Cardiac septum (tissue), 1 donor: ENCODE measurements at regions not wholly inside any gene's neighbourhood (a gene's known extent, or its start where the extent isn't known, plus 50 kb on each side); places are given as distances from the start of the nearest gene placed in this dataset.

Source experiments
- DNase-seq: peaks from one replicate; pipeline ENCODE4 v3.0.0-alpha.2; 2020; ENCODE audit warnings: low spot score
- intact Hi-C: fragments of 100-400 bp; cut with DNase I; formaldehyde crosslinking; loops from one replicate; pipeline ENCODE4 v1.14.0; 2022
- donor health status: DM: no; HTN: no; CAD: no.

DNA sequence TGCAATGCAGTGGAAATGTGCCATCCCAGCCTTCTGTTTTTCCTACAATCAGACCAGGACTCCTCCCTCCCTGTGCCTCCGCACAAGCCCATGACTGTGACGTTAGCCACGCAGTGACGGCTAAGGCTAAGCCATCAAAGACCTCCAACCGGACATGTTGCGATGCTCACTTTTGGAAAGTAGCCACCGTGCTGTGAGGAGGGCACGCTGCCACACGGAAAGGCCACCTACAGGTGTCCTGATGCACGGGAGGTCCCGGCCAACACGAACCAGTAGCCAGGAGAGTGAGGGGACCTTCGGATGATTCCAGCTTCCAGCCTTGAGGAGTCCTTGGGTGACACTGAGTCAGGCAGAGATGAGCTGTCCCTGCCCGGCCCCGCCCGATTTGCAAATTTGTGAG is 53.9 kb downstream of the FOXL1 start:
- DNase-seq, result no peak
- intact Hi-C loops, result no loop called here

DNA sequence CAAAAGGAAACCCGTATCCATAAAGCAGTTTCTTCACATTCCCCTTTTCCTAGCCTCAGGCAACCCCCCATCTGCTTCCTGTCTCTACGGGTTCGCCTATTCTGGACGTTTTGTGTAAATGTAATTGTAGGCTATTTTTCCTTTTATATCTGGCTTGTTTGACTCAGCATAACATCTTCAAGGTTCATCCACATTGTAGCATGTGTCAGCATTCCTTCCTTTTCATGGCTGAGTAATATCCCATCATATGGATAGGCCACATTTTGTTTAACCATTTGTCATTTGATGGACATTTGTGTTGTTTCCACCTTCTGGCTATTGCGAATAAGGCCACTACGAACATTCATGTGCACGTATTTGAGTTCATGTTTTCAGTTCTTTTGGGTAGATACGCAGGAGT is 54.6 kb downstream of the FOXL1 start:
- intact Hi-C loops, result no loop called here
- no peak for DNase-seq

GRCh38 chr16:86634292-86634691 is 55.9 kb downstream of the FOXL1 start:
- intact Hi-C loops, result no loop called here
- no peak for DNase-seq

DNA sequence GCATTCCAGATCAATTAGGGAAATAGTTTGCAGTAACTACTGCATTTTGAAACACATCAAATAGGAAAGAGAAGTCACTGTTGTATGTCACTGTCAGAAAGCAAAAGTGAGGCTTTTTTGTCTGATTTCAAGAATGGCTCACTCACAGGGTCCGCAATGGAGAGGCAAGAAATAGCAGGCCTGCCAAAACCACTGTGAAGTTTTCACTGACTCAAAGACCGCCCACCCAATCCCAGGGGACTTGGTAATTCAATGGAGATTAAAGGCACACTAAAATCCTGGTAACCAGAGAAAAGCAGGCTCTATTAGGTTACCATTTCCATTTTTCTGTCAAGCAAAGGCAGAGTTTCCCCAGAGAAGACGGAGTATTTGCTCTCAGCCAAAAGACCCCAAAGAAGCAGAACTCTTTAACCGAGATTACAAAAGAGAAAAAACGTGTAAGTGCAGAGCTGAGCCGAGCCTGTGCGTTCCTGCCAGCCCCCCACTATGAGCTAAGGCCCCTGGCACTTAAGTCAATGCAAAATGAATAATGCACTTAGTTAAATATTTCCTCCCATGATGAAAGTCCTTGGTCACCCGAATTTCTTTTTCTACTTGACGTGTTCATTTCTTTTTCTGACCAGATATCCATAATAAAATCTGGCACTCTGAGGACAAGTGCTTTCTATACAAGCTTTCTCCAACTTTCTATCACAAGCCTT is 57.0 kb downstream of the FOXL1 start:
- intact Hi-C loops, result no loop called here
- no peak for DNase-seq

- no peak for DNase-seq
- intact Hi-C loops, result no loop called here
These were observed 57.6 kb downstream of the FOXL1 start for GRCh38 chr16:86635926-86636325.

DNA sequence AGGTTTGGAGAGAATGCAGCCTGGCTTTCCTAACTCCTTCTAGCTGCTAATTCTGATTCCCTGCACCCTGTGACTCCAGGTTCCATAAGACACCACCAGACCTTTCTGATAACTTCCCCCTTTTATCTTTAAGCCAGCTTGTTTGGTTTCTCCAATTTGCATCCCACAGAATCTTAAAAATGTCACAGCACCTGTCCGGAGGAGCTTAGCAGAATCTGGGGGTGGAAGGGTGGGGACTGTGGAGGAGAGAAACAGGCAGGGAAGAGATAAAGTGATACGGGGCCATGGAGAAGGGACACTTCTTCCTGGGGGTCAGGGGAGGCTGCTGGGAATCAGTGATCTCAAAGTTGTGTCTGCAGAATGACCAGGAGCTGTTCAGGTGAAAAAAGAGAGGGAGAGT is 59.4 kb downstream of the FOXL1 start:
- no peak for DNase-seq
- intact Hi-C loops, result no loop called here

DNA sequence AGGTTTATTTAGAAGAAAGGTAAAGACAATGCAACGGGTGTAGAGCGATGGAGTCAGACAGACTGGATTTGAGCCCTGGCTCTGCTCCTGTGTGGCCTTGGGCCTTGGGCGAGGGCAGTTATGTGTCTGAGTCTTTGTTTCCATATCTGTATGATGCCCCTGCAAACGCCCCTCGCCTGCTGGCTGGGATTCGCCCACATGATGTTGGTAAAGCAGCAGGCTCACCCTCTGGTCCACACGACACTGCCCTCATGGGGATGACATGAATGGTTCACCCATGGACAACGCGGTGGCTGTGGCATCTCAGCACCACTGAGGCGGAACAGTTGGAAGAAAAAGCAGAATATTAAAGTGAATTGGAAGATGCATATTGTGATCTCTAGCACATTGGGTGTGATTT is 60.3 kb downstream of the FOXL1 start:
- intact Hi-C loops, result no loop called here
- DNase-seq, result no peak

GRCh38 chr16:86639354-86639753 is 61.0 kb downstream of the FOXL1 start:
- DNase-seq, result no peak
- intact Hi-C loops, result no loop called here

- intact Hi-C loops, result no loop called here
- no peak for DNase-seq
These were observed 62.0 kb downstream of the FOXL1 start for GRCh38 chr16:86640265-86640843.

GRCh38 chr16:86642087-86642486 is 63.7 kb downstream of the FOXL1 start:
- intact Hi-C loops, result no loop called here
- DNase-seq, result no peak

- intact Hi-C loops, result no loop called here
- no peak for DNase-seq
These were observed 65.3 kb downstream of the FOXL1 start for GRCh38 chr16:86643671-86644070.

GRCh38 chr16:86647561-86647960 is 69.2 kb downstream of the FOXL1 start:
- DNase-seq, result no peak
- intact Hi-C loops, result no loop called here

GRCh38 chr16:86649875-86650274 is 71.5 kb downstream of the FOXL1 start:
- DNase-seq, result no peak
- intact Hi-C loops, result no loop called here

- intact Hi-C loops, result no loop called here
- DNase-seq, result no peak
These were observed 72.8 kb downstream of the FOXL1 start for GRCh38 chr16:86651013-86651627.

DNA sequence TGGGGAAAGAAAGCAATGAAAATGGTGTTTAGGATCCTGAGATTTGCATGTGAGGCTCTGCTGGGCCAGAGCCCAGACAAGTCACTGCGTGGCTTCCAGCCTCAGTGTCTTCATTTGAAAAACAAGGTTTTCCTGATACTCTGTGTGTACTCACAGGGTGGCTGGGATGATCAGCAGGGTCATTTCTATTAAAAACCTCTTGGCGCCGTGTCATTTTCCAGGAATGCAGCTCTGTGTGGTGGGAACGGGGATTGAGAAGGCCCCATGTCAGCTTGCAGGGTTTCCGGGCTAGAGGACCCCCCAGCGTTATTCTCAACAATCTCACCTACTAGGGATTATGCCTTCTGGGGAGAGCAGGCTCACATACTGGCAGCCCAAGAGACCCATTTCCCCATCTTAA is 73.5 kb downstream of the FOXL1 start:
- intact Hi-C loops, result no loop called here
- DNase-seq, result no peak

GRCh38 chr16:86653285-86654006 is 75.1 kb downstream of the FOXL1 start:
- intact Hi-C loops, result no loop called here
- no peak for DNase-seq

- no peak for DNase-seq
- intact Hi-C loops, result no loop called here
These were observed 79.6 kb downstream of the FOXL1 start for GRCh38 chr16:86657972-86658371.

- intact Hi-C loops, result no loop called here
- DNase-seq, result no peak
These were observed 82.3 kb downstream of the FOXL1 start for GRCh38 chr16:86660623-86661022.

DNA sequence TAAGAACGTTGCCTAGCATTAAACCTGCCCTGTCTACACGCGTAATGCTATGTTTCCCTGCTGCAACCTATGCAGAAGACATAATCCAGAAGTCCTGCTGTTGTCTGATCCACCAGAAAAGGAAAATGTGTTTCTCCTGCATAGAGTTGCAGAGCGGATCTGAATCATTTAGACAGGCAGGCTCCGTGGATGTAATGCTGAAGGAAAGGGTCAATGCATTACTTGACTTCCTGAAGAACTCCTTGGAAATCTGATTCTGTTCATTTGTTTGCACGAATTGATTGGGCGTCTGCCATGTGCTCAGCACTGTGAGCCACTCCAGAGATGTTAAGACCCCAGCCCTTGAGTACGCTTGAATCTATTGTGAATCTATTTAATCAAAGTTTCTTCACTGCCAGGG is 83.4 kb downstream of the FOXL1 start:
- intact Hi-C loops, result no loop called here

GRCh38 chr16:86662195-86662594 is 83.8 kb downstream of the FOXL1 start:
- DNase-seq, result no peak
- intact Hi-C loops, result no loop called here

More for the DNA sequence above, 83.4 kb downstream of the FOXL1 start:
- no peak for DNase-seq

DNA sequence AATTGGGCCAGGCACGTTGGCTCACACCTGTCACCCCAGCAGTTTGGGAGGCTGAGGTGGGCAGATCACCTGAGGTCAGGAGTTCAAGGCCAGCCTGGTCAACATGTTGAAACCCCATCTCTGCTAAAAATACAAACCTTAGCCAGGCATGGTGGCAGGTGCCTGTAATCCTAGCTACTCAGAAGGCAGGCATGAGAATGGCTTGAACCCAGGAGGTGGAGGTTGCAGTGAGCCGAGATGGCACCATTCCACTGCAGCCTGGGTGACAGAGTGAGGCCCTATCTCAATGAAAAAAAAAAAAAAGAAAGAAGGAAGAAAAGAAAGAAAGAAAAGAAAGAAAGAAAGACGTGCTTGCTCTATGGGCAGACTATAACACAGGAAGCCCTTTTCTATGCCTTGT is 84.4 kb downstream of the FOXL1 start:
- no peak for DNase-seq
- intact Hi-C loops, result no loop called here
